ENCODE measurements at regions not wholly inside any gene's neighbourhood (a gene's known extent, or its start where the extent isn't known, plus 50 kb on each side); places are given as distances from the start of the nearest gene placed in this dataset.

DNA sequence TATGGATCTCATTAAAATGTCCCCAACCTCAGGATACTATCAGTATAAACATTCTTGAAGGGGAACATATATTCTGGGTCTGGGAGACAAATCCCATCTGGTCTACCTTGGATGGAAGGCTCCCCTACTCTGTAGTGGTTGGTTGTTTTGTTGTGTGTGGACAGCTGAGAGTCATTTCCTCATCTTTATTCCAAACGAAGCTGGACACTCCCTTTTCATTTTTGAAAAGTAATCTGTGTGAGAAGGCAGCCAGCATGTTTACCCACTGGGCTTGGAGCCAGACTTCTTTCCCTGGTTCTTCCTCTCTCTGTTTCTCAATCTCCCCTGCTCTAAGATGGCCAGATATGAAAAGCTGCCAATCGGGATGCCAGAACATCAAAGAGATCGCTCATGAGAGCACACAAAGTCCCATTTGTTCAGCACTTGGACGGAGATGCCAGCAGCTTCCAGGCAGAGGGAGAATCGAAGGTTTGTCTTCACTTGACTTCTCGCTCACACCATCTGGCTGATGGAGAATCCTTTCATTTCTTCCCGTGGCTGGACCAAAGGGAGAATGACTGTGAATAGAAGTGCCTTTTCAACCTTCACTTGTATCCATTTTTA, 108.1 kb upstream of the AGR3 start (continued):
- TF ChIP-seq, protein P1, sequence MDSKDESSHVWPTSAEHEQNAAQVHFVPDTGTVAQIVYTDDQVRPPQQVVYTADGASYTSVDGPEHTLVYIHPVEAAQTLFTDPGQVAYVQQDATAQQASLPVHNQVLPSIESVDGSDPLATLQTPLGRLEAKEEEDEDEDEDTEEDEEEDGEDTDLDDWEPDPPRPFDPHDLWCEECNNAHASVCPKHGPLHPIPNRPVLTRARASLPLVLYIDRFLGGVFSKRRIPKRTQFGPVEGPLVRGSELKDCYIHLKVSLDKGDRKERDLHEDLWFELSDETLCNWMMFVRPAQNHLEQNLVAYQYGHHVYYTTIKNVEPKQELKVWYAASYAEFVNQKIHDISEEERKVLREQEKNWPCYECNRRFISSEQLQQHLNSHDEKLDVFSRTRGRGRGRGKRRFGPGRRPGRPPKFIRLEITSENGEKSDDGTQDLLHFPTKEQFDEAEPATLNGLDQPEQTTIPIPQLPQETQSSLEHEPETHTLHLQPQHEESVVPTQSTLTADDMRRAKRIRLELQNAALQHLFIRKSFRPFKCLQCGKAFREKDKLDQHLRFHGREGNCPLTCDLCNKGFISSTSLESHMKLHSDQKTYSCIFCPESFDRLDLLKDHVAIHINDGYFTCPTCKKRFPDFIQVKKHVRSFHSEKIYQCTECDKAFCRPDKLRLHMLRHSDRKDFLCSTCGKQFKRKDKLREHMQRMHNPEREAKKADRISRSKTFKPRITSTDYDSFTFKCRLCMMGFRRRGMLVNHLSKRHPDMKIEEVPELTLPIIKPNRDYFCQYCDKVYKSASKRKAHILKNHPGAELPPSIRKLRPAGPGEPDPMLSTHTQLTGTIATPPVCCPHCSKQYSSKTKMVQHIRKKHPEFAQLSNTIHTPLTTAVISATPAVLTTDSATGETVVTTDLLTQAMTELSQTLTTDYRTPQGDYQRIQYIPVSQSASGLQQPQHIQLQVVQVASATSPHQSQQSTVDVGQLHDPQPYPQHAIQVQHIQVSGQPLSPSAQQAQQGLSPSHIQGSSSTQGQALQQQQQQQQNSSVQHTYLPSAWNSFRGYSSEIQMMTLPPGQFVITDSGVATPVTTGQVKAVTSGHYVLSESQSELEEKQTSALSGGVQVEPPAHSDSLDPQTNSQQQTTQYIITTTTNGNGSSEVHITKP (CRISPR knock-in tag; IDR thresholded peaks at IDR 0.05; ENCODE audit: low read depth), result no peak; the same call in 1 of the 2 replicates
- TF ChIP-seq SMC3 (IDR thresholded peaks at IDR 0.05; ENCODE audit: low read length) (peak; percentile 44), CBX2 (IDR thresholded peaks at IDR 0.05; ENCODE audit: low read depth, low read length) (no peak), CBX2 (CRISPR knock-in tag; IDR thresholded peaks at IDR 0.05; ENCODE audit: low read depth) (no peak), SNAPC2 (CRISPR knock-in tag; IDR thresholded peaks at IDR 0.05) (peak; percentile 71; the same call in 1 of the 2 replicates), RARG (CRISPR knock-in tag; IDR thresholded peaks at IDR 0.05; ENCODE audit: low read depth) (no peak), TARDBP (CRISPR knock-in tag; IDR thresholded peaks at IDR 0.05) (peak; percentile 97), JARID2 (CRISPR knock-in tag; IDR thresholded peaks at IDR 0.05; ENCODE audit: insufficient replicate concordance) (no peak), MEIS2 (CRISPR knock-in tag; IDR thresholded peaks at IDR 0.05) (peak; percentile 89), MATR3 (CRISPR knock-in tag; IDR thresholded peaks at IDR 0.05) (no peak), ZNF644 (CRISPR knock-in tag; IDR thresholded peaks at IDR 0.05; ENCODE audit: low read depth) (peak; percentile 92), HOXA3 (CRISPR knock-in tag; IDR thresholded peaks at IDR 0.05) (peak; percentile 92), NFIB (CRISPR knock-in tag; IDR thresholded peaks at IDR 0.05; ENCODE audit: borderline replicate concordance) (no peak; the same call in 1 of the 2 replicates), EEA1 (CRISPR knock-in tag; IDR thresholded peaks at IDR 0.05; ENCODE audit: borderline replicate concordance) (no peak), HDAC2 (CRISPR knock-in tag; IDR thresholded peaks at IDR 0.05) (peak; percentile 99), ADNP (CRISPR knock-in tag; IDR thresholded peaks at IDR 0.05) (no peak), SMARCE1 (IDR thresholded peaks at IDR 0.05; ENCODE audit: borderline replicate concordance) (no peak), ZNF234 (CRISPR knock-in tag; conservative IDR thresholded peaks at IDR 0.05) (no peak)
- TF ChIP-seq, protein P2, sequence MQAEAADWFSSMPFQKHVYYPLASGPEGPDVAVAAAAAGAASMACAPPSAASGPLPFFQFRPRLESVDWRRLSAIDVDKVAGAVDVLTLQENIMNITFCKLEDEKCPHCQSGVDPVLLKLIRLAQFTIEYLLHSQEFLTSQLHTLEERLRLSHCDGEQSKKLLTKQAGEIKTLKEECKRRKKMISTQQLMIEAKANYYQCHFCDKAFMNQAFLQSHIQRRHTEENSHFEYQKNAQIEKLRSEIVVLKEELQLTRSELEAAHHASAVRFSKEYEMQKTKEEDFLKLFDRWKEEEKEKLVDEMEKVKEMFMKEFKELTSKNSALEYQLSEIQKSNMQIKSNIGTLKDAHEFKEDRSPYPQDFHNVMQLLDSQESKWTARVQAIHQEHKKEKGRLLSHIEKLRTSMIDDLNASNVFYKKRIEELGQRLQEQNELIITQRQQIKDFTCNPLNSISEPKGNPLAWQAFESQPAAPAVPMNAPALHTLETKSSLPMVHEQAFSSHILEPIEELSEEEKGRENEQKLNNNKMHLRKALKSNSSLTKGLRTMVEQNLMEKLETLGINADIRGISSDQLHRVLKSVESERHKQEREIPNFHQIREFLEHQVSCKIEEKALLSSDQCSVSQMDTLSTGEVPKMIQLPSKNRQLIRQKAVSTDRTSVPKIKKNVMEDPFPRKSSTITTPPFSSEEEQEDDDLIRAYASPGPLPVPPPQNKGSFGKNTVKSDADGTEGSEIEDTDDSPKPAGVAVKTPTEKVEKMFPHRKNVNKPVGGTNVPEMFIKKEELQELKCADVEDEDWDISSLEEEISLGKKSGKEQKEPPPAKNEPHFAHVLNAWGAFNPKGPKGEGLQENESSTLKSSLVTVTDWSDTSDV (CRISPR knock-in tag; IDR thresholded peaks at IDR 0.05), result no peak
- TF ChIP-seq, protein P3, sequence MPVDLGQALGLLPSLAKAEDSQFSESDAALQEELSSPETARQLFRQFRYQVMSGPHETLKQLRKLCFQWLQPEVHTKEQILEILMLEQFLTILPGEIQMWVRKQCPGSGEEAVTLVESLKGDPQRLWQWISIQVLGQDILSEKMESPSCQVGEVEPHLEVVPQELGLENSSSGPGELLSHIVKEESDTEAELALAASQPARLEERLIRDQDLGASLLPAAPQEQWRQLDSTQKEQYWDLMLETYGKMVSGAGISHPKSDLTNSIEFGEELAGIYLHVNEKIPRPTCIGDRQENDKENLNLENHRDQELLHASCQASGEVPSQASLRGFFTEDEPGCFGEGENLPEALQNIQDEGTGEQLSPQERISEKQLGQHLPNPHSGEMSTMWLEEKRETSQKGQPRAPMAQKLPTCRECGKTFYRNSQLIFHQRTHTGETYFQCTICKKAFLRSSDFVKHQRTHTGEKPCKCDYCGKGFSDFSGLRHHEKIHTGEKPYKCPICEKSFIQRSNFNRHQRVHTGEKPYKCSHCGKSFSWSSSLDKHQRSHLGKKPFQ (CRISPR knock-in tag; IDR thresholded peaks at IDR 0.05; ENCODE audit: insufficient replicate concordance), result peak; percentile 61
- TF ChIP-seq, protein P4, sequence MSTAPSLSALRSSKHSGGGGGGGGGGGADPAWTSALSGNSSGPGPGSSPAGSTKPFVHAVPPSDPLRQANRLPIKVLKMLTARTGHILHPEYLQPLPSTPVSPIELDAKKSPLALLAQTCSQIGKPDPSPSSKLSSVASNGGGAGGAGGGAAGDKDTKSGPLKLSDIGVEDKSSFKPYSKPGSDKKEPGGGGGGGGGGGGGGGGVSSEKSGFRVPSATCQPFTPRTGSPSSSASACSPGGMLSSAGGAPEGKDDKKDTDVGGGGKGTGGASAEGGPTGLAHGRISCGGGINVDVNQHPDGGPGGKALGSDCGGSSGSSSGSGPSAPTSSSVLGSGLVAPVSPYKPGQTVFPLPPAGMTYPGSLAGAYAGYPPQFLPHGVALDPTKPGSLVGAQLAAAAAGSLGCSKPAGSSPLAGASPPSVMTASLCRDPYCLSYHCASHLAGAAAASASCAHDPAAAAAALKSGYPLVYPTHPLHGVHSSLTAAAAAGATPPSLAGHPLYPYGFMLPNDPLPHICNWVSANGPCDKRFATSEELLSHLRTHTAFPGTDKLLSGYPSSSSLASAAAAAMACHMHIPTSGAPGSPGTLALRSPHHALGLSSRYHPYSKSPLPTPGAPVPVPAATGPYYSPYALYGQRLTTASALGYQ (CRISPR knock-in tag; IDR thresholded peaks at IDR 0.05), result peak; percentile 95

Data from HepG2 (cell line).